ENCODE measurements at regions not wholly inside any gene's neighbourhood (a gene's known extent, or its start where the extent isn't known, plus 50 kb on each side); places are given as distances from the start of the nearest gene placed in this dataset.

- DNase-seq, result no peak
- Histone ChIP-seq H3K27ac (no peak overlapping the region), H3K4me1 (peaks cover 5% of the 10 kb centered on the region), H3K9me3 (no peaks in the 10 kb centered on the region), H3K4me3 (no peak overlapping the region), H3K27me3 (no peaks in the 10 kb centered on the region), H3K36me3 (no peaks in the 10 kb centered on the region)
- intact Hi-C loops (cut with DNase I), result no loop called here
- no peak for ATAC-seq
- TF ChIP-seq CTCF (IDR thresholded peaks at IDR 0.05), result no peak
Observed at GRCh38 chr2:147631294-147631693, 213.5 kb upstream of the ACVR2A start.

GRCh38 chr2:147630585-147630984 lies 214.2 kb upstream of the ACVR2A start:
- Histone ChIP-seq H3K4me1 (no peaks in the 10 kb centered on the region), H3K9me3 (no peaks in the 10 kb centered on the region), H3K36me3 (no peaks in the 10 kb centered on the region), H3K27me3 (no peaks in the 10 kb centered on the region), H3K27ac (no peak overlapping the region), H3K4me3 (no peak overlapping the region)
- DNase-seq (no peak), ATAC-seq (peak; percentile 59)
- TF ChIP-seq CTCF (IDR thresholded peaks at IDR 0.05), result no peak
- intact Hi-C loops (cut with DNase I), result no loop called here

GRCh38 chr2:147628971-147629421 lies 215.8 kb upstream of the ACVR2A start:
- Histone ChIP-seq H3K9me3 (no peaks in the 10 kb centered on the region), H3K4me3 (no peak overlapping the region), H3K27me3 (no peaks in the 10 kb centered on the region), H3K36me3 (no peaks in the 10 kb centered on the region), H3K27ac (no peak overlapping the region), H3K4me1 (no peaks in the 10 kb centered on the region)
- no peak for TF ChIP-seq CTCF (IDR thresholded peaks at IDR 0.05)
- no peak for DNase-seq
- ATAC-seq, result peak; percentile 52
- intact Hi-C loops (cut with DNase I), result no loop called here

GRCh38 chr2:147623328-147623727 lies 221.5 kb upstream of the ACVR2A start:
- H3K9me3 ChIP-seq, result no peaks in the 10 kb centered on the region
- ATAC-seq, result no peak
- intact Hi-C loops (cut with DNase I), result no loop called here

GRCh38 chr2:147621656-147622197 lies 223.1 kb upstream of the ACVR2A start:
- H3K36me3 ChIP-seq, result no peaks in the 10 kb centered on the region
- DNase-seq, result no peak
- H3K27me3 ChIP-seq, result no peaks in the 10 kb centered on the region
- intact Hi-C loops (cut with DNase I), result no loop called here
- no peaks in the 10 kb centered on the region for H3K9me3 ChIP-seq
- H3K4me3 ChIP-seq, result no peak overlapping the region
- ATAC-seq, result no peak
- no peak overlapping the region for H3K27ac ChIP-seq
- no peaks in the 10 kb centered on the region for H3K4me1 ChIP-seq
- TF ChIP-seq CTCF (IDR thresholded peaks at IDR 0.05), result no peak

More at GRCh38 chr2:147623328-147623727, 221.5 kb upstream of the ACVR2A start:
- Histone ChIP-seq H3K4me3 (no peak overlapping the region), H3K4me1 (no peaks in the 10 kb centered on the region), H3K27me3 (no peaks in the 10 kb centered on the region), H3K27ac (no peak overlapping the region), H3K36me3 (no peaks in the 10 kb centered on the region)
- TF ChIP-seq CTCF (IDR thresholded peaks at IDR 0.05), result no peak
- no peak for DNase-seq

- H3K4me3 ChIP-seq, result no peak overlapping the region
- no peak for TF ChIP-seq CTCF (IDR thresholded peaks at IDR 0.05)
- intact Hi-C loops (cut with DNase I), result no loop called here
- no peaks in the 10 kb centered on the region for H3K4me1 ChIP-seq
- H3K36me3 ChIP-seq, result no peaks in the 10 kb centered on the region
- no peaks in the 10 kb centered on the region for H3K27me3 ChIP-seq
- no peak overlapping the region for H3K27ac ChIP-seq
- DNase-seq (no peak), ATAC-seq (no peak)
- H3K9me3 ChIP-seq, result no peaks in the 10 kb centered on the region
Observed at GRCh38 chr2:147619808-147620207, 225.0 kb upstream of the ACVR2A start.
